ENCODE measurements at regions not wholly inside any gene's neighbourhood (a gene's known extent, or its start where the extent isn't known, plus 50 kb on each side); places are given as distances from the start of the nearest gene placed in this dataset.

DNA sequence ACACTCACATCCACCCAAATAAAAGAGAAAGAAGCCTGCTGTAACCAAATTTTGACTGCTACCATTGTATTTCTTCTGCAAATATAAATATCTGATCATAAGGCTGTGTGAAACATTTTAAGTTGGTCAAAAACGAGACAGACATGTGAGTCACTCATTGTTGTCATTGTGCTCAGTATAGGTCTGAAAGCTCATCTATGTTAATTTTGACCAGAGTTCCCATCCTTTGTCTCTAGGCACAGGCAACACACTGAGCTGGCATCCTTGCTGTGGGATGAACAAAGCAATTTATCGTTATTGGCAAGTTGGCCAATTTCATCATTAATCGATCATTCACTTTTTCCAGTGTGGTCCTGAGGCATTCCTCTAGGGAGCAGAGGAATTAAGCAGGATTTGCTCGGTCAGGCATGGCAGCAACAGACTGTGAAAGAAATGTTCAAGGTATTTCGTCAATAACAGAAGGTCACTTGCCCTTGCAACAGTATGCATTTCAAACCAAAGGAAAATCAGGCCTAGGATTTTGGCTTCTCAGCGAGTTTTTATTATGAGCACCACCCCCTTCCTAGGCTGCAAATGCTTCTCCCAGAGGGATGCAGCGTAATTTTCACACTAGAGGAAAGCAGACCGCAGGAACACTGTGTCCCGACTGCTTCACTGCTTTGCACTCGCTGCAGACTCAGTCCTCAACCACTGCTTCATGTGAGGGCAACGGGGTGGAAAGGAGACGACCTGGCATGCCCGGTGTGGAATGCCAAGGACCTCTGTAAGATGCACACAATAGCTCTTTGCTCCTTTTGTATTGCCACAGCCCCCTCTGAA lies 87.9 kb upstream of the SMYD2 start:
- CTCF ChIA-PET = no interaction called here
- DNase-seq = no peak
- Mint-ChIP-seq H3K4me3 (no peak overlapping the region), H3K27me3 (ENCODE audit: low read depth) (peaks cover 36% of the 10 kb centered on the region), H3K36me3 (ENCODE audit: low read depth) (no peaks in the 10 kb centered on the region), H3K9me3 (no peaks in the 10 kb centered on the region), H3K4me1 (ENCODE audit: low read depth) (peaks cover under 1% of the 10 kb centered on the region), H3K27ac (no peak overlapping the region)
- intact Hi-C loops (cut with micrococcal nuclease) = no loop called here

DNA sequence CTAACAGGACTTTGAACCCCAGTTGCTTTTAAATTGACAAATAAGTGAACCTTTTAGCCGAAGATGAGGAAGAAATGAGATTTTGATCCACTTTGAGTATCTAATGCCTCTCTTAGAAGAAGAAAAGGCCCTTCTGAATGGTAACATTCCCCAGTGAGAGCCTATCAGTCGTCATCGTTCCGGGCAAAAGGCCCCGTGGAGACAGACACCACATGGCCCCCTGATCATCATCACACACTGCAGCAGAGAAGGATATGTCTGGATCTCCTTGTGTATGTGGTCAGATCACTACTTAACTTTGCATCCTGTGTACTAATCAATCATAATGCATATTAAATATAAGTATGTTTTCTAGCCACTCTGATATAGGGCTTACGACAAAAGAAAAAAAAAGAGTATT lies 87.3 kb upstream of the SMYD2 start:
- Mint-ChIP-seq H3K4me3 (no peak overlapping the region), H3K4me1 (ENCODE audit: low read depth) (no peaks in the 10 kb centered on the region), H3K36me3 (ENCODE audit: low read depth) (no peaks in the 10 kb centered on the region), H3K27ac (no peak overlapping the region), H3K27me3 (ENCODE audit: low read depth) (peaks cover 33% of the 10 kb centered on the region), H3K9me3 (no peaks in the 10 kb centered on the region)
- intact Hi-C loops (cut with micrococcal nuclease) = no loop called here
- CTCF ChIA-PET = no interaction called here
- no peak for DNase-seq

DNA sequence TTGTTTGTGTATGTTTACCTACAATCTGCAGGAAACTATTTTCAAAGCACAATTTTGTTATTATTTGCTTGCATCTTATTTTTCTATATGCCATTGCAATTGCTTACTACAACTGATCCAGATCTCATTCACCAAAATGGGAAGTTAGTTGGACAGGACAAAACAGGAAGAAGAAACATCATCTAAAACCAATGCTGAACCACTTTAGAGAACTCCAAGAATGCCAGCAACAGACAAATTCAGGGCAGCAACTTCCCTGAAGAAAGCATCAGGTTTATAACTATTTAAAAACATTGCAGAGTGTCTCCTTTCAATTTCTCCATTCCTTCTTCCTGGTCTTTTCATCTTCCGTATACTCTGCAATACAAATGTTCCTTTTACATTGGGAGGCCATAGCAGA lies 82.4 kb upstream of the SMYD2 start:
- no peaks in the 10 kb centered on the region for H3K4me1 Mint-ChIP-seq (ENCODE audit: low read depth)
- peaks cover 25% of the 10 kb centered on the region for H3K27me3 Mint-ChIP-seq (ENCODE audit: low read depth)
- H3K4me3 Mint-ChIP-seq = no peak overlapping the region
- no peak overlapping the region for H3K27ac Mint-ChIP-seq
- no peaks in the 10 kb centered on the region for H3K36me3 Mint-ChIP-seq (ENCODE audit: low read depth)
- no peaks in the 10 kb centered on the region for H3K9me3 Mint-ChIP-seq
- intact Hi-C loops (cut with micrococcal nuclease) = no loop called here
- DNase-seq = no peak
- CTCF ChIA-PET = interaction anchor here (1.1 to 2.0 kb wide), 2 partner anchors 16 to 133 kb away, joined by 3 to 6 read pairs; no protein-coding TSS in a partner anchor

DNA sequence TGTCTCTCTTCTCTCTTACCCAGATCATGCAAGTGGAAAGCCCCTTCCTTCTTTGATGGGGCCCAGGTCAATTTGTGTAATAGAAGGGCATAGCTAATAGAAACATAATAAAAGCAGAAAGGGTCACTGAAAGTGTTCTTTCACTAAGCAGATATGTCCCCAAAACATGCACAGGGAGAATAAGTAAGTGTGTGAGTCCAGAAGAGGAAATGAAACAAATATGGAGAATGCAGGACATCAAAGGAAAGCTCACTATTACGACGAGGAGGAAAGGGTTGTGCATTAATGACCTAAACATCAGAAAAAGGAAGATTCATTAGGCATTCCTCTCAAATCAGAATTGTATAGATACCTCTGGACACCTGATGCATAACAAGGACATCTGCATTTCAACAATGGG lies 81.4 kb upstream of the SMYD2 start:
- Mint-ChIP-seq H3K4me3 (no peak overlapping the region), H3K36me3 (ENCODE audit: low read depth) (no peaks in the 10 kb centered on the region), H3K27ac (no peak overlapping the region), H3K4me1 (ENCODE audit: low read depth) (no peaks in the 10 kb centered on the region), H3K9me3 (no peaks in the 10 kb centered on the region), H3K27me3 (ENCODE audit: low read depth) (peaks cover 20% of the 10 kb centered on the region)
- DNase-seq = no peak
- CTCF ChIA-PET = interaction anchor here (1.8 kb wide), 1 partner anchor 15 kb away, joined by 6 read pairs; no protein-coding TSS in a partner anchor
- intact Hi-C loops (cut with micrococcal nuclease) = no loop called here

DNA sequence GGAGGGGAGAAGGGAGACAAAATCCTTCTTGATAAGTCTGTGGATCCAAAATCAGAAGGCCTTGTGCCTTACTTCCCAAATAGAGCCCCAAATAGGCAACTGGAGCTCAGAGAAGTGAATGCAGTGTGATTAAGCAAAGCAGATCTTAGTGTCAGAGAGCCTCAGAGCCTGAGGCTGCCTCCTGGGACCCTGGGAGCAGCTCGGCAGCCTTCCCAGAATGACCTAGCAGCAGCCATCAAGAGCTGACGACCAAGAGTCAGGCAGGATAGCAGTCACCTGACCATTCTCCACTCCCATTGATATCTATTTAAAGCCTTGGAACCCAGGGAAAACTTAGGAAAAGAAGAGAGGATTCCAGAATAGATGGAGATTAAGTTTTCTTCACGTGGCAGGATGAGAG lies 78.0 kb upstream of the SMYD2 start:
- Mint-ChIP-seq H3K27ac (no peak overlapping the region), H3K9me3 (no peaks in the 10 kb centered on the region), H3K36me3 (ENCODE audit: low read depth) (no peaks in the 10 kb centered on the region), H3K4me1 (ENCODE audit: low read depth) (no peaks in the 10 kb centered on the region), H3K4me3 (no peak overlapping the region), H3K27me3 (ENCODE audit: low read depth) (peaks cover 14% of the 10 kb centered on the region)
- DNase-seq = no peak
- intact Hi-C loops (cut with micrococcal nuclease) = no loop called here
- CTCF ChIA-PET = interaction anchor here (1.6 kb wide), 1 partner anchor 11 kb away, joined by 7 read pairs; no protein-coding TSS in a partner anchor

DNA sequence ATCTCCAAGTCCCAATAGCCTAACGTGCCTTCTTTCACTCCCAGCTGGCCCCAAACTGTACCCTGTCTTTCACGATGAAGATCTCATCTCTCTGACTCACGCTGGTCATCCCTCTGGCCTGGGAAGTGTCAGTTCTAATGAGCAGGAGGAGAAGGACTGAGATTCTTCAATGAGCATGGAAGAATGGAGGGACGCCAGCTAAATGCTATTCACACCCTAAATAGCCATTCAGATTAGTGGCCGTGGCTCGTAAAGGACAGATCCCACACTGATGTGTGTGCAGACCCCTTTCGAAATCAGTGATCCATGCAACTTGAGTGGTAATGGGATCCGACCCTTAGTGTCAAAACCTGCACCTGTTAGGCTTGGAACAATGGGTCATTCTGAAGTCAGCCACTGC lies 75.9 kb upstream of the SMYD2 start:
- intact Hi-C loops (cut with micrococcal nuclease) = no loop called here
- no peak for DNase-seq
- H3K36me3 Mint-ChIP-seq (ENCODE audit: low read depth) = no peaks in the 10 kb centered on the region
- no peak overlapping the region for H3K27ac Mint-ChIP-seq
- no peaks in the 10 kb centered on the region for H3K4me1 Mint-ChIP-seq (ENCODE audit: low read depth)
- no peaks in the 10 kb centered on the region for H3K9me3 Mint-ChIP-seq
- H3K4me3 Mint-ChIP-seq = no peak overlapping the region
- H3K27me3 Mint-ChIP-seq (ENCODE audit: low read depth) = peaks cover 4% of the 10 kb centered on the region
- CTCF ChIA-PET = interaction anchor here (1.6 kb wide), 1 partner anchor 128 kb away, joined by 4 read pairs; no protein-coding TSS in a partner anchor

DNA sequence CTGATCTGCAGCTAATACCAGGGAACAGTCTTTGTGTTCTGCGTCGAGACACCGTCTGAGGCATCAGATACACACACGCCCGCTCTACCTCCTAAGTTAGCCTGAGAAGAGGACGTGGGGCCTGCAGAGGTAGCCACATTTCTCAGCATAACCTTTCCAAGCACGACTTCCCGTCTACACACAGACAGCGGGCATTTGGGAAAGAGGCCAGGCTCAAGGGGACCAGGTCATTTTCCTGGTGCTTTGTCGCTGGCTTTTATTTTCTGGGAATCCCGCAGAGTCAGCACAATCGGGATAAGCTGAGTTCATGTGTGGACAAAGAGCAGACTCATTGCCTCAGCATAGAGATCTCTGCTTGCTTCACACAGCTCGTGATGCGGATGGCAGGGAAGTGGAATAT lies 72.5 kb upstream of the SMYD2 start:
- Mint-ChIP-seq H3K9me3 (no peaks in the 10 kb centered on the region), H3K4me3 (no peak overlapping the region), H3K36me3 (ENCODE audit: low read depth) (no peaks in the 10 kb centered on the region), H3K4me1 (ENCODE audit: low read depth) (no peaks in the 10 kb centered on the region), H3K27me3 (ENCODE audit: low read depth) (peaks cover 2% of the 10 kb centered on the region), H3K27ac (no peak overlapping the region)
- CTCF ChIA-PET = interaction anchor here (1.3 to 1.9 kb wide), 2 partner anchors 119 to 123 kb away, joined by 3 to 6 read pairs; no protein-coding TSS in a partner anchor
- intact Hi-C loops (cut with micrococcal nuclease) = no loop called here
- no peak for DNase-seq

DNA sequence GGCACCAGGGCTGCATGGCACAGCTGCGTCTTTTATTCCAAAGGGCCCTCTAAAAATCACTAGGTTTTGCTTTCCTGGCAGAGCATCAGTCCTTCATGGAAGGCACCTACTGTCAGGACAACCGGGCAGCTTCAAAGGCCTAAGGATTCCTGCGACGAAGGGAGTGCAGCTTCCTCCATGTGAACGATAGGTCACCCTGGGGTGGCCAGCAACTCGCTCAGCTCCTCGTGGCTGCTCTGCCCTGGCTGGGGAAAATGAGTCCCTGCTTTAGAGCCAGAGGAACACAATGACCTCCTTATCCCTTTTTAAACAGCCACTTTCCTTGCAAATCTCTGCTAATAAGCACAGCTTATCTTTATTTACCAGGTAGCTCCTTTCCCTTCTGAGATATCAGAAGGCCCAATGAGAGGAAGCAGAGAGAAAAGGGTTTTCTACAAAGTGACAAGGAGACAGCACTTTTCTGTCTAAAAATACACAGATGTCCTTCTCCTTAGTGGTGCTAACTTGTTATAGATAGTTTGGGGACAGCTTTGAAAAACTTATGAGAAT lies 71.6 kb upstream of the SMYD2 start:
- Mint-ChIP-seq H3K4me1 (ENCODE audit: low read depth) (peaks cover 3% of the 10 kb centered on the region), H3K9me3 (no peaks in the 10 kb centered on the region), H3K27ac (no peak overlapping the region), H3K36me3 (ENCODE audit: low read depth) (no peaks in the 10 kb centered on the region), H3K4me3 (no peak overlapping the region), H3K27me3 (ENCODE audit: low read depth) (peaks cover 2% of the 10 kb centered on the region)
- CTCF ChIA-PET = interaction anchor here (0.6 to 1.9 kb wide), 7 partner anchors 52 to 499 kb away, joined by 3 to 10 read pairs (median 6); no protein-coding TSS in a partner anchor
- intact Hi-C loops (cut with micrococcal nuclease) = no loop called here
- no peak for DNase-seq

DNA sequence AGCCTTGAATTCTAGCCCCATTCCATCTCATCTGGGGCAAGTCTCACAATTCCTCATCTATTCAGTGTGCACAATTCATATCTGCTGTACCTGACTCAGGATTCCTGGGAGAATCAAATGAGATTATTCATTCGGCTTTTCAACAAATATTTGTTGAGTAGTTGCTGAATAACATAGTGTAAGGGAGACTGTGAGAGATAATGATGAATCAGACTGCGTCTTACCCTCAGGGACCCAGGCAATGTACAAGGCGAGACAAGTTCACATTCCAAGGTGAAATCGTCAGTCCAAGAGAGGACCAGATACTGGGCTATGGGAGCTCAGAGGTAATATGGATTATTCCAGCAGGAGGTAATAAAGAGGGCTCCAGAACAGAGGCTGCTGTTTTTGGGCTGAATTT lies 67.8 kb upstream of the SMYD2 start:
- H3K36me3 Mint-ChIP-seq (ENCODE audit: low read depth) = no peaks in the 10 kb centered on the region
- intact Hi-C loops (cut with micrococcal nuclease) = loop anchor here (5.0 kb wide), 3 partner anchors 99 to 1314 kb away; no protein-coding TSS in a partner anchor
- H3K4me3 Mint-ChIP-seq = no peak overlapping the region
- no peak for DNase-seq
- H3K27me3 Mint-ChIP-seq (ENCODE audit: low read depth) = peaks cover 2% of the 10 kb centered on the region
- H3K9me3 Mint-ChIP-seq = no peaks in the 10 kb centered on the region
- no peak overlapping the region for H3K27ac Mint-ChIP-seq
- H3K4me1 Mint-ChIP-seq (ENCODE audit: low read depth) = peaks cover 3% of the 10 kb centered on the region
- CTCF ChIA-PET = interaction anchor here (1.4 to 2.3 kb wide), 3 partner anchors 116 to 372 kb away, joined by 3 to 16 read pairs (median 11); no protein-coding TSS in a partner anchor

DNA sequence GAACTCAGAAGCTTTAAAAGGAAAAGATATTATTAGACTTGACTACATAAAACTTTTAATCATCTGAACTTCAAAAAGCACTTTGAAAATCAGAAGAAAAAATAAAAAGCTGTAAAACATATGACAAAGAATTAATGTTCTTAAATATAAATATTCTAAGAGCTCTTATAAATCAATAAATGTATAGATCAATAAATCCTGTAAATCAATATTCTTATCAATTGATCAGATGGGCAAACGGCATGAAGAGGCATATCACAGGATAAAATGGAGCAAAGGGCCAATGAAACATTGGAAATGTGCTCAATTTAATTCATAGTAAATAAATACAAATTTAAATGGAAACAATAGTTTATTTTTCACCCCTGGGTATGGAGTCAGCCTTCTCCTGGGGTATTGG lies 66.1 kb upstream of the SMYD2 start:
- H3K9me3 Mint-ChIP-seq = no peaks in the 10 kb centered on the region
- H3K27ac Mint-ChIP-seq = no peak overlapping the region
- CTCF ChIA-PET = interaction anchor here (0.6 to 1.8 kb wide), 24 partner anchors 8 to 505 kb away, joined by 3 to 86 read pairs (median 4); no protein-coding TSS in a partner anchor

DNA sequence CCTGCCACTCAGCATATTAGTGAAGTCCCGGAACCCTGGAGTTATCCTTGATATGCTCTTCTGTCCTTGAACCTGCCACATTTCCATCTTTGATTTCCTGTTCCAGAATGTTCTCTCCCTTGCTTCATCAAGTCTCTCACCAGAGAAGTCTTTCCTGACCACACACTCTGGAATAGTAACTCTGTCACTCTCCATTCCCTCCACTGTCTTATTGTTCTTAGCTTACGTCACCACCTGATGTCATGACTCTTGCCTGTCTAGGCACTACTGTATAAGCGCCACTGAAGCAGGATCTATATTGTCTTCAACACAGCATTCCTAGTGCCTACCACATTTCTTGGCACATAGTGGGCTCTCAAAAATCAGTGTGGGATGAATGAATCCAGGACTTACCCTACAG lies 65.4 kb upstream of the SMYD2 start:
- CTCF ChIA-PET = no interaction called here
- Mint-ChIP-seq H3K27ac (no peak overlapping the region), H3K36me3 (ENCODE audit: low read depth) (no peaks in the 10 kb centered on the region), H3K4me1 (ENCODE audit: low read depth) (peaks cover 3% of the 10 kb centered on the region), H3K27me3 (ENCODE audit: low read depth) (peaks cover 15% of the 10 kb centered on the region), H3K9me3 (no peaks in the 10 kb centered on the region), H3K4me3 (no peak overlapping the region)
- intact Hi-C loops (cut with micrococcal nuclease) = no loop called here
- DNase-seq = no peak

More for the DNA sequence above, 66.1 kb upstream of the SMYD2 start:
- Mint-ChIP-seq H3K36me3 (ENCODE audit: low read depth) (no peaks in the 10 kb centered on the region), H3K27me3 (ENCODE audit: low read depth) (peaks cover 11% of the 10 kb centered on the region), H3K4me3 (no peak overlapping the region), H3K4me1 (ENCODE audit: low read depth) (peaks cover 3% of the 10 kb centered on the region)
- no peak for DNase-seq
- intact Hi-C loops (cut with micrococcal nuclease) = loop anchor here (1.0 to 5.0 kb wide), 6 partner anchors 46 to 1312 kb away; no protein-coding TSS in a partner anchor

DNA sequence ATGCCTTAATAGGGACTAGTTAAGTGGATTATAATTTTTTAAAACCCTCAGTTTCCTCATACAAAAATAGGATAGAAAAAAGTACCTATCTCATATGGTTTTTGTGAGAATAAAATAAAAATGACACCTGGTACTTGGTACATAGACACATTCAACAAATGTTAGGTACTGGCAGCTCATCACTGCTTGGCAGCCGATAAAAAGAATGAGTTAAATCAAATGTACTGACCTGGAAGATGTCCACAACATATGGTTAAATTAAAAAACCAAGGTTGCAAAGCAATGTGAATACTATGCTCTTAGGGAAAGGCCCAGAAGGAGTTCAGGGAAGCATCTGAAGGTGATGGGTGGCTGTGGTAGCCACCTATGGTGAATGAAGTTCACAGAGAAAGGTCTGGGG lies 64.9 kb upstream of the SMYD2 start:
- intact Hi-C loops (cut with micrococcal nuclease) = no loop called here
- peaks cover 3% of the 10 kb centered on the region for H3K4me1 Mint-ChIP-seq (ENCODE audit: low read depth)
- no peak overlapping the region for H3K27ac Mint-ChIP-seq
- H3K4me3 Mint-ChIP-seq = no peak overlapping the region
- no peaks in the 10 kb centered on the region for H3K9me3 Mint-ChIP-seq
- CTCF ChIA-PET = interaction anchor here (0.5 to 2.0 kb wide), 3 partner anchors 48 to 116 kb away, joined by 3 to 7 read pairs (median 3); no protein-coding TSS in a partner anchor
- H3K36me3 Mint-ChIP-seq (ENCODE audit: low read depth) = no peaks in the 10 kb centered on the region
- H3K27me3 Mint-ChIP-seq (ENCODE audit: low read depth) = peaks cover 15% of the 10 kb centered on the region
- no peak for DNase-seq
